Gastroesophageal sphincter (tissue), 4 donors: ENCODE measurements at regions not wholly inside any gene's neighbourhood (a gene's known extent, or its start where the extent isn't known, plus 50 kb on each side); places are given as distances from the start of the nearest gene placed in this dataset.

Experiments used
- ATAC-seq: fragments of 150-250 bp; one replicate; pipeline ENCODE4 v1.9.1; 2016; ENCODE audit warnings: mild to moderate bottlenecking, moderate library complexity
- H3K27ac ChIP-seq, 4 donors: fragments of 200-600 bp; sonication (generic) in 3 of 4; 1 replicate in 3 of 4; 2 replicates in 1 of 4; pipeline ENCODE4 v1.5.1; 2016 to 2019
- H3K27me3 ChIP-seq: fragments of 200-600 bp; sonication (generic); one replicate; pipeline ENCODE4 v1.5.1; 2019
- H3K36me3 ChIP-seq, 2 donors: fragments of 200-600 bp; sonication (generic); one replicate each; pipeline ENCODE4 v1.5.1; 2019; ENCODE audit warnings: control low read depth in 1 of 2
- H3K4me1 ChIP-seq, 3 donors: fragments of 200-600 bp; sonication (generic); 1 replicate in 2 of 3; 2 replicates in 1 of 3; pipeline ENCODE4 v1.5.1; 2016 to 2019; ENCODE audit warnings: control low read depth in 2 of 3
- H3K4me3 ChIP-seq, 2 donors: fragments of 200-600 bp; sonication (generic); one replicate each; pipeline ENCODE4 v1.5.1; 2019; ENCODE audit warnings: mild to moderate bottlenecking in 1 of 2, moderate library complexity in 1 of 2
- H3K9me3 ChIP-seq, 3 donors: fragments of 200-600 bp; sonication (generic); one replicate each; pipeline ENCODE4 v1.5.1; 2017 to 2019; ENCODE audit warnings: control low read depth in 2 of 3
- CTCF ChIP-seq, 4 experiments: fragments of 200-600 bp in 2 of 4; fragments of 450-650 bp in 2 of 4; sonication (generic) in 1 of 4; IDR thresholded peaks; one replicate each; pipeline ENCODE4 v1.5.1; 2017 to 2019; ENCODE audit warnings: antibody characterized with exemption in 4 of 4, mild to moderate bottlenecking in 2 of 4, moderate library complexity in 2 of 4
- EP300 ChIP-seq: sonication (generic); formaldehyde crosslinking; IDR thresholded peaks from one replicate; pipeline ENCODE4 v1.6.1; 2017; ENCODE audit warnings: antibody characterized with exemption, mild to moderate bottlenecking
- POLR2A ChIP-seq, 2 donors: fragments of 450-650 bp; IDR thresholded peaks; one replicate each; pipeline ENCODE4 v1.6.1; 2017; ENCODE audit warnings: antibody characterized with exemption in 2 of 2, mild to moderate bottlenecking in 2 of 2, moderate library complexity in 1 of 2
- POLR2AphosphoS5 ChIP-seq: sonication (generic); formaldehyde crosslinking; IDR thresholded peaks from one replicate; pipeline ENCODE4 v1.6.1; 2017; ENCODE audit warnings: antibody characterized with exemption
- WGBS, 2 donors: methylation state at CpG; one replicate each; pipeline ENCODE4 v1.1.5; 2018; ENCODE audit warnings: low coverage in 1 of 2; 5-methylcytosine and 5-hydroxymethylcytosine counted together

DNA sequence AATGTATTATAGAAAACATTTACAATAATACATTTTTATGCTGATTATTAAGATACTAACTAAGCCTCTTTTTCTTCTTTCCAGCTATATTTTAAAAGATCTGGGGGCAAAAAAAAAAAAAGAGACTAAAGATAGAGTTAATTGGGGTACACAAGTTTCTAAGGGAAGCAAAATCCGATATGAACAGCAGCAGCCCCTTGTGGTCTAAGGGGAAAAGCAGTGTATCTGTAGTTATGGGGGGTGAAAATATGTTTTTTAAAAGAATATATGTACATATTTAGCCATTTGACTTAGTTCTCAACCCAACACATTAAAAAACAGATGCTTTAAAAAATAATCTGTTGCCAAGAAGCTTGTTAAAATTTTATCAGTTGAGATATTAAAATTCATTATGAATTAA lies 134.3 kb upstream of the POU5F2 start:
- Histone ChIP-seq H3K36me3 (peaks cover 0 to 3% of the 10 kb centered on the region in 2 donors), H3K4me3 (no peak overlapping the region), H3K9me3 (no peaks in the 10 kb centered on the region), H3K4me1 (no peaks in the 10 kb centered on the region), H3K27me3 (no peaks in the 10 kb centered on the region), H3K27ac (no peak overlapping the region)
- TF ChIP-seq EP300 (no peak), POLR2A (IDR thresholded peaks at IDR 0.05) (no peak), POLR2AphosphoS5 (no peak), CTCF (IDR thresholded peaks at IDR 0.05) (no peak)
- no peak for ATAC-seq
- WGBS, 2 donors: 78 to 100% methylated on average over 1 of the region's 1 CpG

- no peaks in the 10 kb centered on the region for H3K9me3 ChIP-seq
- H3K27ac ChIP-seq: no peak overlapping the region
- H3K27me3 ChIP-seq: no peaks in the 10 kb centered on the region
- H3K4me3 ChIP-seq: no peak overlapping the region
- TF ChIP-seq POLR2AphosphoS5 (no peak), CTCF (IDR thresholded peaks at IDR 0.05) (no peak), EP300 (no peak), POLR2A (IDR thresholded peaks at IDR 0.05) (no peak)
- H3K4me1 ChIP-seq: no peaks in the 10 kb centered on the region
- ATAC-seq: no peak
- H3K36me3 ChIP-seq: no peaks in the 10 kb centered on the region
These were observed 133.1 kb upstream of the POU5F2 start for GRCh38 chr5:93874491-93874890.

GRCh38 chr5:93874080-93874479 lies 132.7 kb upstream of the POU5F2 start:
- Histone ChIP-seq H3K4me1 (no peaks in the 10 kb centered on the region), H3K9me3 (no peaks in the 10 kb centered on the region), H3K27ac (no peak overlapping the region), H3K4me3 (no peak overlapping the region), H3K27me3 (no peaks in the 10 kb centered on the region), H3K36me3 (no peaks in the 10 kb centered on the region)
- WGBS, 2 donors: 50 to 54% methylated on average over 1 of the region's 1 CpG
- TF ChIP-seq CTCF (IDR thresholded peaks at IDR 0.05) (no peak), EP300 (no peak), POLR2AphosphoS5 (no peak), POLR2A (IDR thresholded peaks at IDR 0.05) (no peak)
- no peak for ATAC-seq

- H3K27ac ChIP-seq: no peak overlapping the region
- no peak for TF ChIP-seq CTCF (IDR thresholded peaks at IDR 0.05)
- no peak for TF ChIP-seq POLR2AphosphoS5
- no peak for TF ChIP-seq POLR2A (IDR thresholded peaks at IDR 0.05)
- TF ChIP-seq EP300: no peak
- ATAC-seq: no peak
These were observed 131.9 kb upstream of the POU5F2 start for GRCh38 chr5:93873211-93873736.

DNA sequence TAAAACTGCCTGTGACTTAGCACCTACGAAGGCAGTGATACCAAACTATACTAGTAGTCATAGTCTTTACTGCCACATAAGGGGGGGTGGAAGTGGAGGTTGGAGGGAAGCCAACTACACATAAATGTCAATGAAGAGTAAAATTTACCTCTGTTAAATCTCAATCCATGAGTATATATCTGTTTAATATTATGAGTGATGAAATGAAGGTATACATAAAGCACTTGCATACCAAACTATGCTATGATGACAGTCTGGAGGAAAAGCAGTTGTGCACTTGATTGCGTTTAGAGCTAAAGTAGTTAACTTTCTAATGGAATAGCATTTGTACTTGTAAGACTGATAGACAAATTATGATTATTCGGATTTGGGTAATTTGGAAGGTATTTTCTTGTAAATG lies 129.2 kb upstream of the POU5F2 start:
- WGBS, 2 donors: 79 to 94% methylated on average over 3 of the region's 3 CpGs
- ATAC-seq: no peak
- H3K9me3 ChIP-seq: no peaks in the 10 kb centered on the region
- no peaks in the 10 kb centered on the region for H3K36me3 ChIP-seq
- H3K27ac ChIP-seq: no peak overlapping the region
- no peaks in the 10 kb centered on the region for H3K27me3 ChIP-seq
- no peaks in the 10 kb centered on the region for H3K4me1 ChIP-seq
- TF ChIP-seq POLR2AphosphoS5 (no peak), POLR2A (IDR thresholded peaks at IDR 0.05) (no peak), EP300 (no peak), CTCF (IDR thresholded peaks at IDR 0.05) (no peak)
- H3K4me3 ChIP-seq: no peak overlapping the region

More at GRCh38 chr5:93873211-93873736, 131.9 kb upstream of the POU5F2 start:
- 100% methylated on average over 1 of the region's 1 CpG; no CpG with 5 or more reads in 1 of the 2 donors for WGBS, 2 donors
- Histone ChIP-seq H3K9me3 (no peaks in the 10 kb centered on the region), H3K4me1 (no peaks in the 10 kb centered on the region), H3K27me3 (no peaks in the 10 kb centered on the region), H3K36me3 (no peaks in the 10 kb centered on the region), H3K4me3 (no peak overlapping the region)
